RWPE2 (cell line): ENCODE measurements at regions not wholly inside any gene's neighbourhood (a gene's known extent, or its start where the extent isn't known, plus 50 kb on each side); places are given as distances from the start of the nearest gene placed in this dataset.
A peak's percentile ranks its signal among the peaks of the same experiment; 100 is the strongest.

ENCODE experiments used
- ATAC-seq: fragments of 200-7000 bp; cut with Tn5 transposase; 3 replicates; pipeline ENCODE4 v1.9.1; 2021; ENCODE audit warnings: low read depth
- DNase-seq: peaks from one replicate; pipeline ENCODE4 v3.0.0-alpha.2; 2020; ENCODE audit warnings: low spot score
- H3K27ac ChIP-seq: fragments of 450-650 bp; 2 replicates; pipeline ENCODE4 v1.5.1; 2017; ENCODE audit warnings: mild to moderate bottlenecking; ENCODE audit not compliant: poor library complexity, severe bottlenecking
- H3K27me3 ChIP-seq: fragments of 250-450 bp; sonication (Bioruptor Pico); 2 replicates; pipeline ENCODE4 v1.5.1; 2021; ENCODE audit warnings: mild to moderate bottlenecking, moderate library complexity; ENCODE audit not compliant: insufficient read depth, poor library complexity, severe bottlenecking
- H3K36me3 ChIP-seq: fragments of 250-450 bp; sonication (Bioruptor Pico); 2 replicates; pipeline ENCODE4 v1.5.1; 2020; ENCODE audit warnings: low read depth, mild to moderate bottlenecking, moderate library complexity
- H3K4me1 ChIP-seq: fragments of 250-450 bp; sonication (Bioruptor Pico); 2 replicates; pipeline ENCODE4 v1.5.1; 2021; ENCODE audit warnings: mild to moderate bottlenecking, moderate library complexity; ENCODE audit not compliant: insufficient read depth, poor library complexity, severe bottlenecking
- H3K4me3 ChIP-seq: fragments of 250-450 bp; sonication (Bioruptor Pico); 2 replicates; pipeline ENCODE4 v1.5.1; 2021; ENCODE audit warnings: mild to moderate bottlenecking, moderate library complexity; ENCODE audit not compliant: severe bottlenecking
- H3K9me3 ChIP-seq: fragments of 250-450 bp; sonication (Bioruptor Pico); 2 replicates; pipeline ENCODE4 v1.5.1; 2021; ENCODE audit warnings: mild to moderate bottlenecking, moderate library complexity; ENCODE audit not compliant: severe bottlenecking
- TF ChIP-seq, protein P1 (sequence below): fragments of 450-650 bp; IDR thresholded peaks from one replicate; pipeline ENCODE4 v1.5.1; 2017; ENCODE audit warnings: mild to moderate bottlenecking, moderate library complexity; ENCODE audit not compliant: poor library complexity, severe bottlenecking

GRCh38 chr1:67614511-67614934 is 70.5 kb upstream of the GADD45A start:
- Histone ChIP-seq H3K4me1 (peaks cover 14% of the 10 kb centered on the region), H3K9me3 (no peaks in the 10 kb centered on the region), H3K4me3 (no peak overlapping the region), H3K27ac (no peak overlapping the region), H3K27me3 (no peaks in the 10 kb centered on the region), H3K36me3 (no peaks in the 10 kb centered on the region)
- DNase-seq (no peak), ATAC-seq (0 out of 3 replicates have a peak, but pooled peaks have one; percentile 38)
- TF ChIP-seq, protein P1, sequence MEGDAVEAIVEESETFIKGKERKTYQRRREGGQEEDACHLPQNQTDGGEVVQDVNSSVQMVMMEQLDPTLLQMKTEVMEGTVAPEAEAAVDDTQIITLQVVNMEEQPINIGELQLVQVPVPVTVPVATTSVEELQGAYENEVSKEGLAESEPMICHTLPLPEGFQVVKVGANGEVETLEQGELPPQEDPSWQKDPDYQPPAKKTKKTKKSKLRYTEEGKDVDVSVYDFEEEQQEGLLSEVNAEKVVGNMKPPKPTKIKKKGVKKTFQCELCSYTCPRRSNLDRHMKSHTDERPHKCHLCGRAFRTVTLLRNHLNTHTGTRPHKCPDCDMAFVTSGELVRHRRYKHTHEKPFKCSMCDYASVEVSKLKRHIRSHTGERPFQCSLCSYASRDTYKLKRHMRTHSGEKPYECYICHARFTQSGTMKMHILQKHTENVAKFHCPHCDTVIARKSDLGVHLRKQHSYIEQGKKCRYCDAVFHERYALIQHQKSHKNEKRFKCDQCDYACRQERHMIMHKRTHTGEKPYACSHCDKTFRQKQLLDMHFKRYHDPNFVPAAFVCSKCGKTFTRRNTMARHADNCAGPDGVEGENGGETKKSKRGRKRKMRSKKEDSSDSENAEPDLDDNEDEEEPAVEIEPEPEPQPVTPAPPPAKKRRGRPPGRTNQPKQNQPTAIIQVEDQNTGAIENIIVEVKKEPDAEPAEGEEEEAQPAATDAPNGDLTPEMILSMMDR: no peak

GRCh38 chr1:67615886-67616285 is 69.1 kb upstream of the GADD45A start:
- DNase-seq: no peak
- TF ChIP-seq, protein P1: no peak
- H3K27ac ChIP-seq: no peak overlapping the region
- no peak for ATAC-seq
- no peaks in the 10 kb centered on the region for H3K9me3 ChIP-seq
- no peaks in the 10 kb centered on the region for H3K36me3 ChIP-seq
- H3K27me3 ChIP-seq: no peaks in the 10 kb centered on the region
- H3K4me3 ChIP-seq: no peak overlapping the region
- peaks cover 14% of the 10 kb centered on the region for H3K4me1 ChIP-seq

- Histone ChIP-seq H3K4me1 (peaks cover 14% of the 10 kb centered on the region), H3K27ac (no peak overlapping the region), H3K27me3 (no peaks in the 10 kb centered on the region), H3K9me3 (no peaks in the 10 kb centered on the region), H3K36me3 (no peaks in the 10 kb centered on the region), H3K4me3 (no peak overlapping the region)
- TF ChIP-seq, protein P1: no peak
- peak; percentile 36; the same call in 1 of the 3 replicates for ATAC-seq
- DNase-seq: no peak
These were observed 68.5 kb upstream of the GADD45A start for GRCh38 chr1:67616394-67616985.

DNA sequence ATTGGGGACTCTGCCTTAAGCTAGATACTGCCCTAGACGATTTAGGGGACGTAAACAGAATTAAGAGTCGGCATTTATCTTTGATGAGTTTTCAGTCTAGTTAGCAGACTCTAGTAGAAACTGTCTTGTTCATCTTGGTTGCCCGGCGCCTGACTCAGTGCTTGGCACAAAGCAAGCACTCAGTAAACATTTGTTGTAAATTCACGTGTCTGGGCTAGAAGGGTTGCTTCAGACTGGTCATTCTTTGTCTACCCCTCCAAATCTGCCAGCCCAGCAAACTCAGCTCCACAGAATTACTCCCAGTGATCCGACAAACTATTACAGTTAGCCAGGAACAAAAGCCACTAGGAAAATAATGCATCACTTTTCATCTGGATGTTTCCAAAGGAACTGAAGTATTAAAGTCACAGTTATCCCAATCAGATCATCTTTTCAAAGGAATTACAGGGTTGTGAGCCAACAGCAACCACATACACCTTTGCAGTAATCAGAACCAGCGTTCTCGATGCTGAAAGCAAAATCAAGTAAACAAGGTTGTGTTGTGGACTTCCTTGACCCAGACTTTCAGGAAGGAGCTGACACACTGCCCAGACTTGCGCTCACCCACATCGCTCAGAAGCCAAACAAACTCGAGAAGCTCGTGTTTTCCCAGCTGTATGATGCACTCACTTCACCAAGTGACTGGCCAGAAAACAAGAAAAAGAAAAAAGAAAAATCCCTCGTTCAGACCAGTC is 66.5 kb upstream of the GADD45A start:
- no peak for DNase-seq
- Histone ChIP-seq H3K4me3 (no peak overlapping the region), H3K9me3 (no peaks in the 10 kb centered on the region), H3K27ac (peak overlapping the region; percentile 22), H3K4me1 (peaks cover 14% of the 10 kb centered on the region), H3K36me3 (no peaks in the 10 kb centered on the region), H3K27me3 (no peaks in the 10 kb centered on the region)
- TF ChIP-seq, protein P1: no peak
- ATAC-seq: peak; percentile 90

- DNase-seq (no peak), ATAC-seq (no peak)
- H3K27ac ChIP-seq: peak overlapping the region; percentile 22
- H3K9me3 ChIP-seq: no peaks in the 10 kb centered on the region
- TF ChIP-seq, protein P1: no peak
- H3K4me1 ChIP-seq: peaks cover 14% of the 10 kb centered on the region
- no peaks in the 10 kb centered on the region for H3K36me3 ChIP-seq
- no peaks in the 10 kb centered on the region for H3K27me3 ChIP-seq
- H3K4me3 ChIP-seq: no peak overlapping the region
These were observed 65.9 kb upstream of the GADD45A start for GRCh38 chr1:67619080-67619479.
